Fibroblast of lung (primary cell): ENCODE measurements at regions not wholly inside any gene's neighbourhood (a gene's known extent, or its start where the extent isn't known, plus 50 kb on each side); places are given as distances from the start of the nearest gene placed in this dataset.

Source experiments
- DNase-seq, 2 donors: peaks; one replicate each; pipeline versions ENCODE4 v3.0.0 to v3.0.0-alpha.2; 2010; ENCODE audit warnings: low read depth in 2 of 2
- H2AFZ ChIP-seq: 2 replicates; pipeline ENCODE4 v1.5.1; 2012; ENCODE audit warnings: low read length, control low read depth, inconsistent platforms
- H3K27ac ChIP-seq: 2 replicates; pipeline ENCODE4 v1.5.1; 2011; ENCODE audit warnings: low read length, control low read depth; ENCODE audit not compliant: insufficient read depth
- H3K27me3 ChIP-seq: 2 replicates; pipeline ENCODE4 v1.5.1; 2011; ENCODE audit warnings: mild to moderate bottlenecking, low read length; ENCODE audit not compliant: control insufficient read depth, insufficient read depth
- H3K36me3 ChIP-seq: 2 replicates; pipeline ENCODE4 v1.5.1; 2011; ENCODE audit warnings: low read length; ENCODE audit not compliant: control insufficient read depth, insufficient read depth
- H3K4me1 ChIP-seq: 2 replicates; pipeline ENCODE4 v1.5.1; 2011; ENCODE audit warnings: low read length; ENCODE audit not compliant: control insufficient read depth, insufficient read depth; ENCODE audit errors: extremely low read depth
- H3K4me2 ChIP-seq: 2 replicates; pipeline ENCODE4 v1.5.1; 2011; ENCODE audit warnings: low read length, control low read depth; ENCODE audit not compliant: insufficient read depth; ENCODE audit errors: extremely low read depth
- H3K4me3 ChIP-seq, 4 experiments: fragments of 200-600 bp in 1 of 4; sonication (generic) in 1 of 4; replicated peaks in 1 of 4; 2 replicates each; pipeline ENCODE4 v1.5.1; 2011 to 2016; ENCODE audit warnings: low read length in 4 of 4, low read depth in 3 of 4, mild to moderate bottlenecking in 3 of 4, control low read depth in 2 of 4, inconsistent platforms in 1 of 4, mixed read lengths in 1 of 4; ENCODE audit not compliant: insufficient read depth in 1 of 4; ENCODE audit errors: control extremely low read depth in 1 of 4
- H3K79me2 ChIP-seq: 2 replicates; pipeline ENCODE4 v1.5.1; 2012; ENCODE audit warnings: mild to moderate bottlenecking, low read length, inconsistent platforms; ENCODE audit not compliant: control insufficient read depth, insufficient read depth
- H3K9ac ChIP-seq: 2 replicates; pipeline ENCODE4 v1.5.1; 2011; ENCODE audit warnings: mild to moderate bottlenecking, low read length, control low read depth; ENCODE audit not compliant: insufficient read depth
- H3K9me3 ChIP-seq: 2 replicates; pipeline ENCODE4 v1.5.1; 2012; ENCODE audit warnings: low read depth, low read length; ENCODE audit not compliant: control insufficient read depth, insufficient read depth
- H4K20me1 ChIP-seq: 2 replicates; pipeline ENCODE4 v1.5.1; 2011; ENCODE audit warnings: low read length; ENCODE audit not compliant: control insufficient read depth, insufficient read depth; ENCODE audit errors: extremely low read depth
- EZH2 ChIP-seq: IDR thresholded peaks from 2 replicates; pipeline ENCODE4 v1.5.1; 2012; ENCODE audit warnings: low read length, control low read depth, mild to moderate bottlenecking; ENCODE audit errors: missing control alignments
- TF ChIP-seq, protein P1 (sequence below), 2 donors: IDR thresholded peaks in 1 of 2; conservative IDR thresholded peaks in 1 of 2; 1 replicate in 1 of 2; 2 replicates in 1 of 2; pipeline ENCODE4 v1.5.1; 2011 to 2012; ENCODE audit warnings: low read length in 2 of 2, control low read depth in 1 of 2, inconsistent platforms in 1 of 2, low read depth in 1 of 2, mild to moderate bottlenecking in 1 of 2

DNA sequence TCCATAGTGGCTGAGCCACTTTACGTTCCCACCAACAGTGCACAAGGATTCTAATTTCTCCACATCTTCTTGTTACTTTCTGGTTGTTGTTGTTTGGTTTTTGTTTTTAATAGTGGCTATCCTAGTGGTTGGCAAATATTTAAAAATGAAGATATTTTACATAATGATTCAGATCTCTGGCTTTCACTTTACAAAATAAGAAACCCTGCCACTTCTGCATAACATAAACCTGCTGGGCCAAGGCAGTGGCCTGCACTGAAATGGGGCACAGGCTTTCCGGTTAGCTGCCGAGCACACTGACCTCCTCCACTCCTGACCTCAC is 320.4 kb downstream of the RPS6KC1 start:
- Histone ChIP-seq H3K9ac (no peak overlapping the region), H3K27me3 (no peaks in the 10 kb centered on the region), H3K4me2 (no peak overlapping the region), H4K20me1 (no peaks in the 10 kb centered on the region), H2AFZ (no peak overlapping the region), H3K4me1 (no peaks in the 10 kb centered on the region), H3K27ac (no peak overlapping the region), H3K4me3 (no peak overlapping the region), H3K36me3 (no peaks in the 10 kb centered on the region), H3K79me2 (no peaks in the 10 kb centered on the region), H3K9me3 (no peaks in the 10 kb centered on the region)
- DNase-seq: no peak
- no peak for TF ChIP-seq EZH2
- TF ChIP-seq, protein P1, sequence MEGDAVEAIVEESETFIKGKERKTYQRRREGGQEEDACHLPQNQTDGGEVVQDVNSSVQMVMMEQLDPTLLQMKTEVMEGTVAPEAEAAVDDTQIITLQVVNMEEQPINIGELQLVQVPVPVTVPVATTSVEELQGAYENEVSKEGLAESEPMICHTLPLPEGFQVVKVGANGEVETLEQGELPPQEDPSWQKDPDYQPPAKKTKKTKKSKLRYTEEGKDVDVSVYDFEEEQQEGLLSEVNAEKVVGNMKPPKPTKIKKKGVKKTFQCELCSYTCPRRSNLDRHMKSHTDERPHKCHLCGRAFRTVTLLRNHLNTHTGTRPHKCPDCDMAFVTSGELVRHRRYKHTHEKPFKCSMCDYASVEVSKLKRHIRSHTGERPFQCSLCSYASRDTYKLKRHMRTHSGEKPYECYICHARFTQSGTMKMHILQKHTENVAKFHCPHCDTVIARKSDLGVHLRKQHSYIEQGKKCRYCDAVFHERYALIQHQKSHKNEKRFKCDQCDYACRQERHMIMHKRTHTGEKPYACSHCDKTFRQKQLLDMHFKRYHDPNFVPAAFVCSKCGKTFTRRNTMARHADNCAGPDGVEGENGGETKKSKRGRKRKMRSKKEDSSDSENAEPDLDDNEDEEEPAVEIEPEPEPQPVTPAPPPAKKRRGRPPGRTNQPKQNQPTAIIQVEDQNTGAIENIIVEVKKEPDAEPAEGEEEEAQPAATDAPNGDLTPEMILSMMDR (conservative IDR thresholded peaks at IDR 0.05 in 1 of 2, IDR thresholded peaks at IDR 0.05 in 1 of 2; ENCODE audit: low read depth in 1 of 2, low read length in 2 of 2): no peak

DNA sequence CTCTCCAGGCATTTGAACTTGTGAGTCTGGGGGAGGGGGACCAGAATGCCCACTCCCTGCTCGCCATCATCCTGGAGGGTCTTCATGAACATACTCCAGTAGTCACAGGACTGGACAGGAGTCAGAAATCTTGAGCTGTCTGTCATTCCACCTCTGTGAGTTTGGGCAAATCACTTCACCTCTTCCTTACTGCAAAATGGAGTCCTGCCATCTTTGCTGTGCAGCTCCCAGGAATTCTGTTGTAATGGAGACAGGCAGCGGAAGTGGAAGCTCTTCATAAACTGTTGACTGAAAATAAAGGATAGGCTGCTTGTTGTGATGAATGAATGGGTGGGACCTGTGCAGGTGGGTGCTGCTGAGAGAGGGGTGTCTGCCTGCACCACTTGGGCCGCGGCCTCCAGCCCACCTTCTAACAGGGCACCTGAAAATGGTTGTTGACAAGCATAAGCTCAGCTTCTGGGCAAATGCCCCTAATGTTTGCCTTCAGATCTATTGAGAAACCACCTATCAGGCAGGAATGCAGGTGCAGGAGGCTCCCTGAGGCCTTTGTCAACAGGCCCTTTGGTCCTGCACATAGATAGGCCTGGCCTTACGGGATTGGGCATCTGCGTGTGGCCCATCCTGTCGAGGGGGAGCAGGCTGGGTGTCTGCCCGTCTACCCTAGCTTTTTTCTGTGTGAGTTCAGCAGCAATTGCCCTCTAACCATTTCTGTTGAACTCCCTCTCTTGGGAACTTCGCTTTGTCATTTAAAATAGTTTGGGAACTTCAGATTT is 321.0 kb downstream of the RPS6KC1 start:
- no peak for DNase-seq
- no peak overlapping the region for H3K4me2 ChIP-seq
- H3K36me3 ChIP-seq: no peaks in the 10 kb centered on the region
- H3K27me3 ChIP-seq: no peaks in the 10 kb centered on the region
- no peaks in the 10 kb centered on the region for H3K79me2 ChIP-seq
- no peaks in the 10 kb centered on the region for H4K20me1 ChIP-seq
- H3K4me3 ChIP-seq: no peak overlapping the region
- H3K27ac ChIP-seq: no peak overlapping the region
- H3K9ac ChIP-seq: no peak overlapping the region
- TF ChIP-seq EZH2: no peak
- TF ChIP-seq, protein P1 (conservative IDR thresholded peaks at IDR 0.05 in 1 of 2, IDR thresholded peaks at IDR 0.05 in 1 of 2; ENCODE audit: low read depth in 1 of 2, low read length in 2 of 2): no peak
- H3K9me3 ChIP-seq: no peaks in the 10 kb centered on the region
- H2AFZ ChIP-seq: no peak overlapping the region
- no peaks in the 10 kb centered on the region for H3K4me1 ChIP-seq

DNA sequence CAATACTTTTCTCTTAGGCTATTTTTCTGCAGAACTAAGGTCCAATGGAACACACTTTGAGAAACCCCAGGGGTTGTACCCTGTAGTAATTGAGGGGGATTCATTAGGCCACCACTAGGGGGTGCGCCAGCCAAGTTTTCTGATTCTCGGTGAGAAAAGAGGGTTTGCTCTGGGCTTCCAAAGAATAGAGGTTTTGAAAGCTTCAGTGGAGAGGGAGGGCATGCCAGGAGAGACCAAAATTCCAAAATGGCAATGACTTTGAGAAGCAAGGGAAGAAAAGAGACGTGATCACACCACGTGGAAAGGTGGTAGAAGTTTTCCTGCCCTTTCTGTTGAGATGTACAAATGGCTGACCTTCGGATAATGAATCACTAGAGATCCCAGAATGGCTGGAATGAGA is 323.3 kb downstream of the RPS6KC1 start:
- no peaks in the 10 kb centered on the region for H3K36me3 ChIP-seq
- H3K79me2 ChIP-seq: no peaks in the 10 kb centered on the region
- no peaks in the 10 kb centered on the region for H4K20me1 ChIP-seq
- no peaks in the 10 kb centered on the region for H3K27me3 ChIP-seq
- H3K4me2 ChIP-seq: no peak overlapping the region
- H3K9me3 ChIP-seq: no peaks in the 10 kb centered on the region
- DNase-seq: peak; percentile 21 to 50
- H2AFZ ChIP-seq: no peak overlapping the region
- no peak overlapping the region for H3K4me3 ChIP-seq
- no peak overlapping the region for H3K27ac ChIP-seq
- no peak overlapping the region for H3K9ac ChIP-seq
- H3K4me1 ChIP-seq: no peaks in the 10 kb centered on the region
- TF ChIP-seq, protein P1 (conservative IDR thresholded peaks at IDR 0.05 in 1 of 2, IDR thresholded peaks at IDR 0.05 in 1 of 2; ENCODE audit: low read depth in 1 of 2, low read length in 2 of 2): peak; percentile 89 to 90
- no peak for TF ChIP-seq EZH2
